Fibroblast of mammary gland (primary cell): ENCODE measurements at regions not wholly inside any gene's neighbourhood (a gene's known extent, or its start where the extent isn't known, plus 50 kb on each side); places are given as distances from the start of the nearest gene placed in this dataset.

Experiments used
- DNase-seq: peaks from one replicate; pipeline ENCODE4 v3.0.0-alpha.2; 2010; ENCODE audit warnings: low read depth
- H3K4me3 ChIP-seq: 2 replicates; pipeline ENCODE4 v1.5.1; 2011; ENCODE audit warnings: low read depth, mild to moderate bottlenecking, low read length, moderate library complexity; ENCODE audit not compliant: control insufficient read depth
- TF ChIP-seq, protein P1 (sequence below): conservative IDR thresholded peaks from 2 replicates; pipeline ENCODE4 v1.5.1; 2011; ENCODE audit warnings: low read depth, low read length, inconsistent platforms; ENCODE audit not compliant: control insufficient read depth, insufficient read depth

GRCh38 chr18:78168526-78168925 lies 811.1 kb upstream of the SALL3 start:
- H3K4me3 ChIP-seq: no peak overlapping the region
- TF ChIP-seq, protein P1, sequence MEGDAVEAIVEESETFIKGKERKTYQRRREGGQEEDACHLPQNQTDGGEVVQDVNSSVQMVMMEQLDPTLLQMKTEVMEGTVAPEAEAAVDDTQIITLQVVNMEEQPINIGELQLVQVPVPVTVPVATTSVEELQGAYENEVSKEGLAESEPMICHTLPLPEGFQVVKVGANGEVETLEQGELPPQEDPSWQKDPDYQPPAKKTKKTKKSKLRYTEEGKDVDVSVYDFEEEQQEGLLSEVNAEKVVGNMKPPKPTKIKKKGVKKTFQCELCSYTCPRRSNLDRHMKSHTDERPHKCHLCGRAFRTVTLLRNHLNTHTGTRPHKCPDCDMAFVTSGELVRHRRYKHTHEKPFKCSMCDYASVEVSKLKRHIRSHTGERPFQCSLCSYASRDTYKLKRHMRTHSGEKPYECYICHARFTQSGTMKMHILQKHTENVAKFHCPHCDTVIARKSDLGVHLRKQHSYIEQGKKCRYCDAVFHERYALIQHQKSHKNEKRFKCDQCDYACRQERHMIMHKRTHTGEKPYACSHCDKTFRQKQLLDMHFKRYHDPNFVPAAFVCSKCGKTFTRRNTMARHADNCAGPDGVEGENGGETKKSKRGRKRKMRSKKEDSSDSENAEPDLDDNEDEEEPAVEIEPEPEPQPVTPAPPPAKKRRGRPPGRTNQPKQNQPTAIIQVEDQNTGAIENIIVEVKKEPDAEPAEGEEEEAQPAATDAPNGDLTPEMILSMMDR: no peak
- no peak for DNase-seq

DNA sequence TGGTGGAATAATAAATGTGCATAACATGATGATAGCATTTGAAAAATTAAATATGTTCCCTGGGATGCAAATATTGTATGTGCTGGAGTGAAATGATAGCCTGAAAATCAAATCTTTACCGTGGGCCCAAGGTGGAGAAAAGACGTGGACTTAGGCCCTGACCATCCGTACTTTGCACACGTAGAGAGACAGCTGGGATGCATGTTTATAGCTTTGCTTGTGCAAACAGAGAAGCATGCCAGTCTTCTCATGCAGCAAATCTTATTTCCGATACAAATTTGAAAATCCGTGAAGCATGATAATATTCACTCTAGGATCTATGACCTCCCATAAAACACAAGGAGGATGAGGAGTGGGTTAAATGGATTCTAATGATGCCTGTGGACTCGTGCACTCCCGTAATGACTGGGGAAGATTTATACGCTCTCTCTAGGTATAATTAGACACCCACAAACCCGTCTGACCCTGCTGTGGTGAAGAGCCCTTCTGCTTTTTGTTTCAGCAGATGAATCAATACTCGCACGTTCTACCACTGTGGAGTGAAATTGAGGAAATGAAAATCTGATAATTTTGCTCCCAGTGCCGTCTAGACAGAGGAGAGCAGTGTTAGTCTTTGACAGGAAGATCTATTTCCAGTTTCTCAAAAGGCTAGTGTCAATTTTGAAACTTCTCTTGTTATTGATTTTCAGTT lies 810.3 kb upstream of the SALL3 start:
- DNase-seq: no peak
- TF ChIP-seq, protein P1: no peak
- H3K4me3 ChIP-seq: no peak overlapping the region

GRCh38 chr18:78171954-78172353 lies 807.7 kb upstream of the SALL3 start:
- no peak for DNase-seq
- H3K4me3 ChIP-seq: no peak overlapping the region
- TF ChIP-seq, protein P1: no peak

- no peak overlapping the region for H3K4me3 ChIP-seq
- TF ChIP-seq, protein P1: no peak
- DNase-seq: no peak
Measured at GRCh38 chr18:78174737-78175136, 804.9 kb upstream of the SALL3 start.

DNA sequence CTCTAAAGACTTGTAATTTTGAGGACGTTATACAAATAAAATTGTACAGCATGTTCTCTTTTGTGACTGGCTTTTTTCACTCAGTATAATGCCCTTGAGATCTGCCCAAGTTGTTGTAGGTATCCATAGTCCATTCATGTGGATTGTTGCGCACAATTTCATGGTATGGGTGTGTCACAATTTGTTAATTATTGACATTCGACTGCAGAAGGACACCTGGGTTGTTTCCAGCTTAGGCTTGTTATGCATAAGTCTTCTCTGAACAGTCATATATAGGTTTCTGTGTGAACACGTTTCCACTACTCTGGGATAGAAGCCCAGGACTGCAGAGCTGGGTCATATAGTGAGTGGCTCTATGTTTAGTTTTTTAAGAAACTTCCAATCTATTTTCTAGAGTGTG lies 800.8 kb upstream of the SALL3 start:
- TF ChIP-seq, protein P1: no peak
- DNase-seq: no peak
- H3K4me3 ChIP-seq: no peak overlapping the region

GRCh38 chr18:78180741-78181140 lies 798.9 kb upstream of the SALL3 start:
- no peak for DNase-seq
- H3K4me3 ChIP-seq: no peak overlapping the region
- TF ChIP-seq, protein P1: no peak

- TF ChIP-seq, protein P1: no peak
- no peak overlapping the region for H3K4me3 ChIP-seq
Measured at GRCh38 chr18:78183815-78184214, 795.8 kb upstream of the SALL3 start.

More at GRCh38 chr18:78183815-78184214, 795.8 kb upstream of the SALL3 start:
- no peak for DNase-seq
